LNCaP clone FGC (cell line): ENCODE measurements at regions not wholly inside any gene's neighbourhood (a gene's known extent, or its start where the extent isn't known, plus 50 kb on each side); places are given as distances from the start of the nearest gene placed in this dataset.
"Not testable (repeated sequence)": the region's sequence is repeated elsewhere in the genome, so short reads cannot be mapped to it uniquely, and the experiment has no call there.

Source experiments
- DNase-seq: peaks from one replicate; pipeline ENCODE4 v3.0.0-alpha.2; 2011; ENCODE audit warnings: low read depth
- H3K4me3 ChIP-seq: 2 replicates; pipeline ENCODE4 v1.5.1; 2011; ENCODE audit warnings: mild to moderate bottlenecking, low read depth, low read length, control low read depth
- CTCF ChIP-seq: IDR thresholded peaks from 2 replicates; pipeline ENCODE4 v1.5.1; 2012; ENCODE audit warnings: mild to moderate bottlenecking; ENCODE audit not compliant: control insufficient read depth, insufficient read depth; ENCODE audit errors: extremely low read depth

- no peak for DNase-seq
- no peak for TF ChIP-seq CTCF
- no peak overlapping the region for H3K4me3 ChIP-seq
Observed at GRCh38 chr4:152052451-152053057, 291.7 kb upstream of the GATB start.

GRCh38 chr4:152051332-152051731 is 290.5 kb upstream of the GATB start:
- not testable (repeated sequence) for H3K4me3 ChIP-seq, DNase-seq

- no peak overlapping the region for H3K4me3 ChIP-seq
- TF ChIP-seq CTCF, result no peak
- no peak for DNase-seq
Observed at GRCh38 chr4:152050106-152050505, 289.3 kb upstream of the GATB start.

GRCh38 chr4:152047451-152047850 is 286.6 kb upstream of the GATB start:
- no peak overlapping the region for H3K4me3 ChIP-seq
- no peak for DNase-seq
- no peak for TF ChIP-seq CTCF

- H3K4me3 ChIP-seq, result no peak overlapping the region
- no peak for TF ChIP-seq CTCF
- no peak for DNase-seq
Observed at GRCh38 chr4:152045807-152046571, 285.2 kb upstream of the GATB start.

- no peak for TF ChIP-seq CTCF
- DNase-seq, result no peak
Observed at GRCh38 chr4:152045449-152045806, 284.6 kb upstream of the GATB start.

GRCh38 chr4:152044331-152045036 is 283.7 kb upstream of the GATB start:
- no peak overlapping the region for H3K4me3 ChIP-seq
- DNase-seq, result no peak
- no peak for TF ChIP-seq CTCF

More at GRCh38 chr4:152045449-152045806, 284.6 kb upstream of the GATB start:
- H3K4me3 ChIP-seq, result no peak overlapping the region
